ENCODE measurements at regions not wholly inside any gene's neighbourhood (a gene's known extent, or its start where the extent isn't known, plus 50 kb on each side); places are given as distances from the start of the nearest gene placed in this dataset.

- DNase-seq (ENCODE audit: low spot score in 2 of 2): no peak
- TF ChIP-seq CTCF (IDR thresholded peaks at IDR 0.05): no peak
- Histone ChIP-seq H3K4me1 (no peaks in the 10 kb centered on the region), H3K9me3 (no peaks in the 10 kb centered on the region), H3K36me3 (no peaks in the 10 kb centered on the region), H3K4me3 (no peak overlapping the region), H3K27ac (no peak overlapping the region), H3K27me3 (no peaks in the 10 kb centered on the region)
- intact Hi-C loops (cut with DNase I): no loop called here
Observed at GRCh38 chr2:76564734-76565133, 854.0 kb upstream of the GCFC2 start.

- no peak for TF ChIP-seq CTCF (IDR thresholded peaks at IDR 0.05)
- Histone ChIP-seq H3K4me1 (no peaks in the 10 kb centered on the region), H3K36me3 (no peaks in the 10 kb centered on the region), H3K27me3 (no peaks in the 10 kb centered on the region), H3K27ac (no peak overlapping the region), H3K4me3 (no peak overlapping the region), H3K9me3 (no peaks in the 10 kb centered on the region)
- DNase-seq (ENCODE audit: low spot score in 2 of 2): no peak
- intact Hi-C loops (cut with DNase I): no loop called here
Observed at GRCh38 chr2:76563730-76564129, 853.0 kb upstream of the GCFC2 start.

DNA sequence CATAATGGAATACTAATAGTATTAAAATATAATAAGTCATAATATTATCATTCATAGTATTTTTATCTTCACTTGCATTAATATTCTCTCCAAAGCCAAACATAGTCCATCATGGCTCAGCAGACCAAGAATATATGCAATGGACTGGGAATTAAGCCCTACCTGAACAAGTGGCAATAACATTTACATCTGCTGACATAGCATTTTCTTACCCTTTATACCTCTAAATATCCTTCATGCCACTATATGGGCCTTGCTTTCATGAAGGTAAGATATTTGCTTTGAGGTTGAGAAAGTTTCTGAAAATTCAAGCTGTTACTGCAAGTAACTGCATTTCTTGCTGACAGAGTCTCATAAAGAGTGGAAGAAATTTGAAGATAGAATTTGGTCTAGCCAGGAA, 847.4 kb upstream of the GCFC2 start:
- Histone ChIP-seq H3K4me3 (no peak overlapping the region), H3K27ac (no peak overlapping the region), H3K9me3 (no peaks in the 10 kb centered on the region), H3K27me3 (no peaks in the 10 kb centered on the region), H3K4me1 (no peaks in the 10 kb centered on the region), H3K36me3 (no peaks in the 10 kb centered on the region)
- TF ChIP-seq CTCF (IDR thresholded peaks at IDR 0.05): no peak
- intact Hi-C loops (cut with DNase I): no loop called here
- DNase-seq (ENCODE audit: low spot score in 2 of 2): no peak

DNA sequence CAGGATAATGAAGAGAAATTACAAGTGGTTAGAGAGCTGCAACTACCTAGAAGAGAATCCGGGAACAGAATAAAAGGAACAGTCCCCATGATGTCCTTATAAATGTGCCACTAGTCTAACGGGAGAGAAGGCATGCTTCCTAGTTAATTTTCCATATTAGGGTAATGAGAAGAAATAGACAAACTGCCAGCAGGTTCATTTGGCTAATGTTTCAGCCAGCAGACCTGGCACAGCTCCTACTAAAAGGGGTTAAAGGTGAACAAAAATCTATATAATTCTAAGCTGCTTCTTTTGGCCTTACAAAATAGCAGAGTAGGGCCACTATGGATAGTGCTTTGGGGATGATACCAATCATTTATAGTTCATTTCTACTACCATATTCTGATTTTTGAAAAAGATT, 845.3 kb upstream of the GCFC2 start:
- no peaks in the 10 kb centered on the region for H3K27me3 ChIP-seq
- no peak overlapping the region for H3K27ac ChIP-seq
- intact Hi-C loops (cut with DNase I): no loop called here
- no peaks in the 10 kb centered on the region for H3K4me1 ChIP-seq
- H3K36me3 ChIP-seq: no peaks in the 10 kb centered on the region
- no peak for DNase-seq (ENCODE audit: low spot score in 2 of 2)
- no peak overlapping the region for H3K4me3 ChIP-seq
- no peak for TF ChIP-seq CTCF (IDR thresholded peaks at IDR 0.05)
- no peaks in the 10 kb centered on the region for H3K9me3 ChIP-seq

DNA sequence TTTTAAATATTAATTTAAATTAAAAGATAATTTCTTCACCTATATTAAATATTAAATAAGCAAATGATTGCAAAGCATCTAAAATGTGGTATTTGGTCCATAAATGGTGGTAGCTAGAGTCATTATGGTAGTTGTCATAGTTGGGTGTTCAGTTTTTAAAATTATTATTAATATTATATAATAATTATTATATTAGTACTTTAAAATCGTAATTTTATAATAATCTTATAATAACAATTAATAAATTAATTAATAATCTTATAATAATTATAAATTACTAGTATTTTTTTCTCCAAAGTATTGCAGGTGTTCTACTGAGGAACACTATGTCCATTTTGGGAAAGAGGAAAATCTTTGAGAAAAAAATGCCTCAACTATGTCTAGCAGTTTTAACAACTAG, 835.5 kb upstream of the GCFC2 start:
- H3K9me3 ChIP-seq: no peaks in the 10 kb centered on the region
- intact Hi-C loops (cut with DNase I): no loop called here
- H3K27ac ChIP-seq: no peak overlapping the region
- no peaks in the 10 kb centered on the region for H3K36me3 ChIP-seq
- no peak overlapping the region for H3K4me3 ChIP-seq
- H3K27me3 ChIP-seq: no peaks in the 10 kb centered on the region
- H3K4me1 ChIP-seq: no peaks in the 10 kb centered on the region
- no peak for DNase-seq (ENCODE audit: low spot score in 2 of 2)
- TF ChIP-seq CTCF (IDR thresholded peaks at IDR 0.05): no peak

- intact Hi-C loops (cut with DNase I): no loop called here
- Histone ChIP-seq H3K4me1 (no peaks in the 10 kb centered on the region), H3K27me3 (no peaks in the 10 kb centered on the region), H3K36me3 (no peaks in the 10 kb centered on the region), H3K4me3 (no peak overlapping the region), H3K27ac (no peak overlapping the region), H3K9me3 (no peaks in the 10 kb centered on the region)
- DNase-seq (ENCODE audit: low spot score in 2 of 2): no peak
- TF ChIP-seq CTCF (IDR thresholded peaks at IDR 0.05): no peak
Observed at GRCh38 chr2:76544901-76545300, 834.2 kb upstream of the GCFC2 start.

Measured in ascending aorta (tissue), 2 donors.